GM19452 (cell line): ENCODE measurements at regions not wholly inside any gene's neighbourhood (a gene's known extent, or its start where the extent isn't known, plus 50 kb on each side); places are given as distances from the start of the nearest gene placed in this dataset.
A peak's percentile ranks its signal among the peaks of the same experiment; 100 is the strongest.

Experiments used
- ATAC-seq: cut with Tn5 transposase; IDR thresholded peaks from one replicate; pipeline ENCODE4 v1.9.1; 2021; ENCODE audit not compliant: unreplicated experiment

DNA sequence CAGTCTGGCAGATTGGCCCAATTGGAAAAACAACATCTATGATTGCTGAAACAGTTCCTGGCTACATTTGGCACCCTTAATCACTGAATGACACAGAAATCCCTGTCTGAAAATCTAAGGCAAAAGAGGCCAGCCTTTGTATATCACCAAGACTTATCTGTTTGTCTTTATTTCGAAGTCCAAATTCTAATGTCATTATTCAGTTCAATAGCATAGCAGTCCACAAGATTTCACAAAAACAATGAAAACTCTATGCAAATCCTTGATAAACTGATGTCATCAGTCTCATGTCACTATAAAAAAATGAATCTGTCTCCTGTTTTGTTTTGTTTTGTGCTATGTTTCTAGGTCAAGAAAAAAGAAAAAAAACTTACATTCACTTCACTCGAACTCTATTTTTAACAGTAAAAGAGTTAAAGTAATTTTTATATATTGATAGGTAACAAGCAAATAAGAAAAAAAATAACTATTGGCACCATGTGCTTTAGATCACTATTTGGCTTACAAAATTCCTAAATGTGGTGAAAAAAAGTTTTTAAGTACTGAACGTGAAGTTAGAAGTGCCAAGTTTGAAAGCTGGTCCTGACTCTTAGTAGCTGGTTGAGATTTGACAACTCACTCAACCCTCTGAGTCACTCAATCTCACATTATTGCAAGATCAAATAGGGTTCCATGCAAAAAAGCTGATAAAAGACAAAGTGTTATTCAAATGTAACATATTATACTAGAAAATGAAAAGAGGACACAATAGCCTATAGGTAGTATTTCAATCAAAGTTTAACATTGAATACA is 359.3 kb downstream of the IRS1 start:
- no peak for ATAC-seq

DNA sequence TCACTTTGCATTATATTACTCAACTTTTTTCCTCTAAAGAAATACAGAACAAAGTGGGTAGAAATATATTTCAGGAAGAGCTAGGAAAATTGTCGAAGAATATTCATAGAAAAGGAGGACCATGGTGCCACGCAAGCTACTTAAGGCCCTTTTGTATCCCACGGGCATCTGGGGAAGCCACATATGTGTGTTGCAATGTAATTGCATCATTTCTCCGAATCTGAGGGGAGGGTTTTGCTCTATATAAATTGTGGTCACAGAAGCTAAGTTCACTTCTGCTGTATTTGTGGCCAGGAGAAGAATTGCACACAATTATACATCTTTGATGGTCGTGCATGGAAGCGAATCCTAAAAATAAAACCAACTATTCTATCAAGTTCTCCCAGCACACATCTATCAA is 360.3 kb downstream of the IRS1 start:
- ATAC-seq = no peak

DNA sequence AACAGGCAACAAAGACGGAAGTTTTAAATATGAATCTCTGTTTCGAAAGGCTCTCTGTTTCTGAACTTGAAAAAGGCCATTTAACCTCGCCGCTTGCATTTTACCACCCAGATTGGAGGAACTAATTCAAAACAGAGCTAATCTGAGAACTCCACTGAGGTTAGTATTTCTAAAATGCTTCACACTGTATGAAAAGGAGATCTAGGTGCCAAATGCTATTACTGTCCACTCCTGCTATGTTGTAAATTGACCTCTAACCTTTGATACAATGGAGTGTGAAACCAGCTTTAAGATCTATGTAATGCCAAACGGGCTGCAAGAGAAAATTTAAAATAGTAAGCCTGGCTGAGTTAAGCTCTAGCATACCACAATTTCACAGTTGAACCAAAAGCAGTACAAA is 364.5 kb downstream of the IRS1 start:
- ATAC-seq = no peak

DNA sequence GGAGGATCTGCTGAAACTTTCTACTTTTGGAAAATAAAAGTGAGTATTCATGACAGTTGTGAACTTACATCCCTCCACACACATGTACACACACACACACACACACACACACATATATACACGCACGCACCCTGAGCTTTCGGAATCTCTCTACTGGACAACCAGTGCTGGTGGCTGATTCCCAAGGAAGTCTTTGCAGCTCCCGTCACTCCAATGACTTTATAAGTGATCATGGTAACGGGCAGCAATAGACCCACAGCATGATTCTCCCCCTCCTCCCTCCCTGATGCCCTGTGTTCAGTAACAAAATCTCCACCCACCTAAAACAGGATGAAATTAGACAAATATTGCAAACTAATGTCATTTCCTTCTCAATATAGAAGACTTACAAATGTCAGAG is 364.9 kb downstream of the IRS1 start:
- ATAC-seq = no peak

DNA sequence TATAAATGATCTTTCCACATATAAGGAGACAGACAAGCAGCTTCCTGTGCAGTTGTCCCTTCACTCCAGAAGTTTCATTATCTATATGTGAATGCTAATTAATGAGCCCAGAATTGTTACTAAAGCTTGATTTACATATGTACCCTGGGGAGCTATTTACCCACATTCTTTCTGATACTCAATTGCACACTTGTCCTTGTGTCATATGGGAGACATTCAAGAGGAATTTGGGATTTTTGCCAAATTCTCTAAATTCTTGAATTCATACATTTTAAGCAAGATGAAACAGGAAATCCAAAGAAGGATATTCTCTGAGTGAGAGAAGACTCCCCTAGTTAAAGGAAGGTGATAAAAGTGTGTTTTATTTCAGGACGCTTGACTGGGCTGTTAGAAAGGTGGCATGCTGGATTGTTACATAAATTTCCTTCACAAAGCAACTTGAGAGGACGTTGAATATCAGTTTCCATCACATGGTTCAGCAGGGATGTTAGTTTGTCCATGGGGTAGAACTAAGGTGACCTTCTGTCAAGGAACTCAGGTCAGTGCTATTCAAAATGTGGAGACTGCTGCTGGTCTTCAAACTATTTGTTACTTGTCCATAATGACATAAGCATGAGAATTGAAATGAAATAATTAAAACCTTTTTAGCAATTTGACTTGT is 368.2 kb downstream of the IRS1 start:
- ATAC-seq = no peak

DNA sequence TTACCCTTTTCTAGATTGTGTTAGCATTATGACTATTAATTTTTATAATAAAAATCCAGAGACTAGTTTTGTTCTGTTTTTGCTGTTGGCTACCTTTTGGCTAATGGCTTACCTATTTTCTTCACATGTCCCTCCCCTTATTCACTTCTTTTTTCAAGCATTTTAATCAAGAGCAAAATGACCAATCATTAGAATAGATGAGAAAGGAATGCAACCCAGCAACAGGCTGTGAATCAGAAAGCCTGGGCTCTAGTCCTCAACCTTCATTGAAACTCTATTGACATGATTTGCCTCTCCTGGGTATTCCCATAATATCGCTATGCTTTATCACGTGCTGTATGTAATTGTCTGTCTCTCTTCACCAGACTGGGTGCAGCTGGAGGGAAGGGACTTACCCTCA is 370.1 kb downstream of the IRS1 start:
- no peak for ATAC-seq

DNA sequence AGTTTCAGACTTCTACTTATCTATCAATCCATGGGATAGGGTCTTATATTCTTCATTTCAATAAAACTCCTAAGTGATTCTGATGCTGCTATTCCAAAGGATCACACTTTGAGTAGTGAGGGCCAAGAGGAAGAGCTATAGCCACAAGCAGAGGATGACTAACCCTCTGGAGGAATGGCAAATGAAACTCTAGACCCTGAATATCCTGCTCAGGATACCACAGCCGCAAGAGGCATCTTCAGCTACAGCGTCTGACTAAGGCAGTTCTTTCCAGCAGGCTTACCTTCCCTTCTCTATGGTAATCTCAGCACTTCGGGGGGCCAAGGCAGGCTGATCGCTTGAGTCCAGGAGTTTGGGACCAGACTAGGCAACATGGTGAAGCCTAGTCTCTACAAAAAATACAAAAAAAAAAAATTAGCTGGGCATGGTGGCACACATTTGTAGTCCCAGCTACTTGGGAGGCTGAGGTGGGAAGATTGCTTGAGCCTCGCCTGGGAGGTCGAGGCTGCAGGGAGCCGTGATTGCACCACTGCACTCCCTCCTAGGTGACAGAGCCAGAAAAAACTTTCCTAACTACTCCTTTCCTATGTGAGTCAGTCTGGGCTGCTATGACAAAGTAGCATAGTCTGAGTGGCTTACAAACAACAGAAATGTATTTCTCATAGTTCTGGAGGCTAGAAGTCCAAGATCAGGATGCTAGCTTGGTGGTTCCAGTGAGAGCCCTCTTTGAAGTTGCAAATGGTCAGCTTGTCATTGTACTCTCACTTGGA is 371.9 kb downstream of the IRS1 start:
- no peak for ATAC-seq

DNA sequence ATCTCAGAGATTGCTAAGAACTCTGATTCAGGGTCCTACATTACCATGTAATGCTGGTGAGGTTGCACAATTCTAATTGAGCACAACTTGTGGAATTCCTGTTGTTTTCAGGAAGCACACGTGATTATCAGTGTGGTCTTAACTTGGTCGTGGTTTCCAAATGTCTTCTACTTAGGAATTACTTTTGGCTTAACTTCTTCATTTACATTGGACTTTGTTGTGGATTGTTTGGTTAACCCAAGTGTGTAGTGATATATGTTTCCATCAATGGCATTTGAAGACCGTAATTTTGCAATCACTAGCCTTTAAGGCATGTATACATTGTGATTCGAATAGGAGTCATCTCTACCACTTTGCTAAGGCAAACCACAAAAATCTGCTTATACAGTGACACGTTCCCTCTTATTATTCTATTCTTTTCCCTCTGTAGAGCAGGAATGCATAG is 373.3 kb downstream of the IRS1 start:
- no peak for ATAC-seq

DNA sequence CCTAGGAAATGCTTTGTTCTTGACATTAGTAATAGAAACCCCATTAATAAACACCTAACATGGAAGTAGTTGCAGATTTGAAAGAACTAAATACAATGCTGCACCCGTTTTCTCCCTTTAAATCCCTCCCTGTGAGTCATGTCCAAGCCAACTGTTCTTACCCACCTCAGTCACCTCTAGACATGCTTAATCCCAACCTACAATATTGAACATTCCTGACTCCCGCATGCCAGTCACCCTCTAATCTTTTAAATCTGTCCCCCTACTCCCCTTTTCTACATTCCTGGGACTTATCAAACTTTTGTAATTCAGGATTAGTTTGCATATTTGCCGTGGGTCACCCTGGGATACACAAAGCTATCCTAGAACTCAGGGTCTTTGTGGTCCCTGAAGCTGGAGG is 374.6 kb downstream of the IRS1 start:
- ATAC-seq = no peak

DNA sequence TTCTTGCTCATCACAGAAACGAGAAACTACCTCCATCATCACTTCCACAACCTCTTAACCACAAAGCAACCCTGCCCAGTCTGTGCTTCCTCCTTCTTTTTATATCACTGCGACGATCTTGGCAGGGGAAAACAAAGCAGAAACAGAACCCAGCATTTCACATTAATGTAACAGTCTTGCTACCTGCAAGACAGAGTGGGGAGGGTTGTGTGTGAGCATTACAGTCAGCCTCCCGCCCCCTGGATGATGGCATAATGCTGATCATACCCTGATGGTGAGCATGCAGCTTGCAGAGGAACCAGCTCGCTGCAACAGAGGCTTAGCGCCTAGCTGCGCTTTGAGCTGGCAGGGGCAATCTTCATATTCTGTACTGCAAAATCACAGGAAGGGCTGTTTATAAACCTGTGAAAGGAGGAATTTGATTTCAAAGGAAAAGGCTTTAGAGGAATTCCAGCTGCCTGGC is 376.1 kb downstream of the IRS1 start:
- peak; percentile 80 for ATAC-seq

DNA sequence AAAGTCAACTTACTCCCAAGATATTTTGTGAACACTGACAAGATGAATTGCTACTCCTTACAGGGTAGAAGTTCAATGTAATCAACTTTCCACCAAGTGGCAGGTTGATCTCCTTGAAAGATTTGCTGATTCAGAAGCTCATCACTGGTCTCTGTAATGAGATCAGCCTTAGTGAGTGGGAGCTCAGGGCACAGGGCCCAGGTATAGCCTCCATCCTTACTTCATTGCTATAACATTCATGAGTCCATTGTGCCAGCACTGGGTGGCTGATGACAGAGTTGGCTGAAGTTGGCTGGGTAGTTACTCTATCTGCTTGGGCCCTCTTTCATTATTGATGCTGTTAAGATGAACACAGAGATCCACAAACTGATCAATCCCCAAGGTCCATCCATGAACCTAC is 379.0 kb downstream of the IRS1 start:
- no peak for ATAC-seq

DNA sequence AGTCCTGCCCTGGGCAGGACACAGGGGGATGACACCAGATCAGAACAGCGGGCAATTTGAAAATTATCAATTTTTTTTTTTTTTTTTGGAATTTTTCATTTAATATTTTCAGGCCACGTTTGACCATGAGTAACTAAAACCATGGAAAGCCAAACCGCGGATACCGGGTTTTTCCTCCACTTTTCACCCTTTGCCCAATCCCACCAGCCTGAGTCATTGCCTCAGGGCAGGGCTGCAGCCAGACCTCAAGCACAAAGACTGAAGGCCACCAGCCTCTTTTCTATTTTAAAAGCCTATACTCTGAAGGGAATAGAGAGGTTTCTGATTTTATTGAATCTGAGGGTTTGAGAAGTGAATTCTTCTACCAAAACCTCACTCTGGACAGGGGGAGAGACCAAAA is 381.1 kb downstream of the IRS1 start:
- no peak for ATAC-seq

DNA sequence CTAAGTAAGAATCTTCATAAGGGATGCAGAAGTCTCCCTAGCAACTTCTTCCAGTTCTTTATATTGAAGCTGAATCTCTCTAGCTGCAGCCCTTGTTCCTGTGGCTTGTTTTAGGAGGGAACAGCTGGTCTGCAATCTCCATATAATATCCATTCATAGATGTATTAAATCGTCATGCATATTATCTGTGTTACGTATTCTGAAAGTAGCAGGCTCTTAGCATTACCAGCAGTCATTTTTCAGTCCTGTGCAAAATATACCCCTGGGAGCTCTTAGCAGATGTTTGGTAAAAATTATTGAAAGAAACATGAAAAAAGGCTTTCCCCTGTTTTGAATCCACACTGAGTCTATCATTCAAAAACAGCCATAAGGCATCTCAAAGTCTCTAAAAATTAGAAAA is 385.3 kb downstream of the IRS1 start:
- ATAC-seq = no peak

DNA sequence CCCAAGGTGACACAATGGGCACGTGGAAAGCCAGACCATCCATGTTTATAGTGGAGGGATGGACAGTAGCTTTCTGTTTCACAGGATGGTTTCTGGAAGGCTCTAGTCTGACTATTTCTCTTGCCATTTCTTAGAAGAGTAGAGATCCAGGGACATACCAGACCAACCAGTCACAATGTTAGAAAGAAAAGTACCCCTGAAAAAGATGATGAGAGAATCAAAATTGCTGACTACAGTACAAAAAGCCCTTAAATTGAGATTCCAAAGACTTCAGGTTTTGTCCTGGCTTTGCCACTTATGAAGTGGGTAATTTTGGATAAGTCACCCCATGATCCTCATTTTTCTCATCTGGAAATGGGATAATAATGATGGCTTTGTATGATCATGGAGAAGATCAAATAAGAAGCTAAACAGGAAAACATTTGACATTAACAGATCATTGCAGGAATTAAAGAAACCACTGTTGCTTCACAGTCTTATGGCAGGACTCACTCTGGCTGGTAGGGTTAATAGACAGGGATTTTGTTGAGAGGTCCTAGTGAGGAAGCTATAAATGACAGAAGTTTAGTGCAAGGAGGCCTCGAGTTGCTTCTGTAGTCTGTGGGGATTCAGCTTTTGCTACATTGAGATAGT is 386.0 kb downstream of the IRS1 start:
- ATAC-seq = no peak

DNA sequence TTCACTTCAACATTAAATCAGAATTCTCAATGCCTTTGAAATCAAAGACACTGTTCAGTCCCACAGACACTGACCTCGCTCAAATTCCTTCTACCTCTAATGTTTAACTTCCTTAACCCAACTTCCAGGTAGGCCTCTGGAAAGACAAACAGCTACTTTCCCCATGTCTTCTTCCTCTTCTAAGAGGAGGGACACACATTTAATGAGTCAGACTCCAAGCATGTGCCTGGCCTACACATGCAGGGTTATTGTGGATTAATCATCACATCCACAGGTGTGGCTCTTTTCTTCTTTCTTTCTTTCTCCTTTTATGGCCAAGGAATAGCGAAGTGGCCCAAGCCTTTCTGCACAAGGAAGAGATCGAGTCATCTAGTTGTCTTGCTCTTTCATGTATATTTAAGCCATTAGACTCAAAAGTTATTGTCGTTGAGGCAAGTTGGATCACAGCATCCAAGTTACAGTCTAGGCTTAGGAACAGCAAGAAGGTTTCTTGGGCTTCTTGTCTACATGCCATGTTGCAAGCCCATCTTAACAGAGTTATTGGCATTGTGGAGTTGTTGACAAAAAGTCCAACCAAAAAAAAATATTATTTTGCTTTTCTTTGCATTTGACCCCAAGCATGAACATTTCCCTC is 387.8 kb downstream of the IRS1 start:
- no peak for ATAC-seq

DNA sequence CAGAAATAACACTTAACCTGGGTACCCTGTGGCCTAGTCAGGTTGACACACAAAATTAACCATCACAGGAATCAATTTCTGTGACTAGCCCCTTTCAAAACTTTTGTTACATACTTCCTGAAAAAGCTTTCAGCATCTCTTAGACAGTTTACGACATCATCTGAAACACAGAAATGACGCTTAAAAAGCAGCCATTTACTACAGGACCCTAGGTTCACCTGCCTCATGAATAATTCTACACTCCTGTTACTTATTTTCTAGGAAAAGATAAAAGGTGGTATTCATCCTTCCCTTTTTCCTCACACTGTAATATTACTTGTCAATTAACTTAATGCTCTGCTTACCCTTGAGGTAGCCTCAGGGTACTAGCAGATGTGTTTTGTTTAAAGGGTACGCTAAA is 388.4 kb downstream of the IRS1 start:
- no peak for ATAC-seq

DNA sequence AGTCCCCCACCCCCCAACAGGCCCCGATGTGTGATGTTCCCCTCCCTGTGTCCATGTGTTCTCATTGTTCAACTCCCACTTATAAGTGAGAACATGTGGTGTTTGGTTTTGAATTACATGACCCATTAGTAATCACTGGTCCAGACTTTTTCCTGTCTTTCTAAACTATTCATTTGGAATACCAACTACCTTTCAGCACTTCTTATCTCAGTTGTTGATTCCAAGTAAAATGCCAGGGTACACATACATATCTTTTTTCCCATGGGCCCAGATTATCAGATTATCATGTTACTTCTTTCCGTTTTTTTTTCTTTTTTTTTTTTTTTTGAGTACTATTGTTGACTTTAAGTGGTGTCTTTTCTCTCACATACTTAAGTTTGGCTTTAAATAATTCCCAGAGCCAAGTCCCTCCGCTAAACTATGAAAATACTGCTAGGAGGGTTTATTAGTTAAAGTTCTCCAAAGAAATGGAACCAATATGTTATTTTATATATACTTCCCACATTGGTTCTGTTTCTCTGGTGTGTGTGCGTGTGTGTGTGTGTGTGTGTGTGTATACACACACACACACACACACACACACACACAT is 389.3 kb downstream of the IRS1 start:
- no peak for ATAC-seq

DNA sequence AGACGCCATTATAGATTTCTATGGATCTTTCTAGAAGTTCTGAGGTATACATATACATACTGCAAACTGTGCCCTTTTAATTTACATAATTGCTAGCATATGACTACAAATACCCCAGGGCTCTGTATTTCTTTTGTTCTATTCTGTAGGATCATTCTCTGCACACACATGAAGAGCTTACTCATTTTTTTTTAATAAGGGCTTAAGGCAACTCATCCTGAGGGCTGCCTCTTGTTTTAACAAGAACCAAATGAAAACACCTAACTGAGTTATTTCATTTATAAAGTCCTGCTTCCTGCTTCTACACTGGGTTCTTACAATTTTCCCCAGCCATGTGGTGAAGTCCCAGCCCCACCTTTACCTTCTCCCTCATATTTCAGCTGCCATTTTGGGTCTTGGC is 390.5 kb downstream of the IRS1 start:
- ATAC-seq = no peak

DNA sequence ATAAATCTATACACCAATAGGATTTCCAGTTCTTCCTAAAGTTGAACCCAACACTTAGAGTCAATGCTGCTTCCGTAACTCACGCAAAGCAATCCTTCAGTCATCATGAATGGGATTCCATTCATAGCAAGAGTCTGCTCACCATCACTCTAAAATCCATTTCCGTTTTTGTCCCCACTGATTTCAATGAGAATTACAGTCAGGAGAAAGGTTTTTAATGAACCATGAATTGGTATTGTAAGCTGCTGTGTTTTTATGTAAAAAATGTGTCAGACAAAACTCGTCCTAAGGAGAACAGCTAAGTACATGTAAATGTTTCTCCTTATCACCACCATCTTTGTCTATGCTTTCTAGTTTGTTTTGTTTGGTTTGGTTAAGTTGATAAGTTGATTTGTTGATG is 391.5 kb downstream of the IRS1 start:
- no peak for ATAC-seq

DNA sequence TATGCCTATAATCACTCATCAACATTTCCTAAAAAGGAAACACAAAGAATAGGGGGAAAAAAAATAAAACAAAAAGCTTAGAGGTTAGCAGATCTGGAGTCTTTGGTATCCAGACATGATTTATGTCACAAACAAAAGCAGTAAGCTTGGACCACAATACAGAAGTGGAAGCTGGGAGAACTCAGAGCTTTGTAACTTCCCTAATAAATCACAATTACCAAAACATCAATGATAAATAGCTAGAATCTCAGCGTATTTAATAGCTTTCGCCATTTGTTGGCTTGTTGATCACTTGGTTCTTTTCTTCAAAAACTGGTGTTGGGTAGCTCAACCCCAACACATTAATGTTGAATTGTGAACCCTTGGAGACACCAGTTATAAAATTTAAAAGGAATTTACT is 392.5 kb downstream of the IRS1 start:
- ATAC-seq = no peak

DNA sequence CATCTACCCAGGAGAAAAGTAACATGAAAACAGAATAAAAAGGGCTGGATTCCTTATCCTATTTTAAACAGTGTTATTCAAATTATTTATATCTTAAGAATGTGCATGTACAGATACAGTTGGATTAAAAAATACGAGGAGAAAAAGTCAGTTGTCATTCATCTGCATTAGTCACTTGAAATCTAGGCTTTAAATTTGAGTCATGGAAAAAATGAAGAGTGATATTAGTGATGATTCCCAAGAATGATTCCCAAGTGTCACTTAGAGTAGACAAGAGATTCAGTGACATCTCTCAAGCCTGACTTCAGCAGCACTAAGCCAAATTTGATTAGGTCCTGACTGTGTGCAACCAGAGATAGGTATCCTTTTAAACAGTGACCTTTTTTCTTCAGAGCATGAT is 394.2 kb downstream of the IRS1 start:
- ATAC-seq = no peak
